A549 (cell line): ENCODE measurements at regions not wholly inside any gene's neighbourhood (a gene's known extent, or its start where the extent isn't known, plus 50 kb on each side); places are given as distances from the start of the nearest gene placed in this dataset.

Source experiments
- ATAC-seq, 2 experiments: fragments of 200-7000 bp in 1 of 2; fragments of >200 bp in 1 of 2; cut with Nextera tagmentation in 1 of 2; cut with Tn5 transposase in 1 of 2; 3 replicates each; pipeline versions ENCODE4 v1.8.0 to v1.9.1; 2018 to 2020; ENCODE audit warnings: mild to moderate bottlenecking in 1 of 2, moderate library complexity in 1 of 2
- CTCF ChIA-PET: fragments of 300-600 bp; sonication (Branson Sonifier 250); formaldehyde crosslinking; extraction: SDS; loops from one replicate; lab custom pipeline; 2021; ENCODE audit warnings: antibody characterized with exemption, inconsistent platforms; lab: Yijun Ruan, JAX
- POLR2A ChIA-PET: fragments of 350-600 bp; formaldehyde crosslinking; extraction: SDS; loops from one replicate; lab custom pipeline; 2021; ENCODE audit warnings: antibody characterized with exemption, inconsistent platforms; lab: Yijun Ruan, JAX
- DNase-seq, 2 experiments: peaks; one replicate each; pipeline versions ENCODE4 v3.0.0 to v3.0.0-alpha.2; 2011 to 2016; ENCODE audit warnings: low read depth in 1 of 2, low spot score in 1 of 2
- FAIRE-seq: peaks from 2 replicates; lab custom pipeline; 2011; peaks lifted over from hg19 to GRCh38; lab: Jason Lieb, UNC
- H3K27ac ChIP-seq, 2 experiments: fragments of >200 bp; sonication (Bioruptor Twin); formaldehyde crosslinking; 3 replicates each; pipeline ENCODE4 v1.5.1; 2016 to 2017
- H3K4me1 ChIP-seq: fragments of >200 bp; sonication (Bioruptor Twin); formaldehyde crosslinking; 3 replicates; pipeline ENCODE4 v1.6.1; 2016
- H3K4me2 ChIP-seq: fragments of >200 bp; sonication (Bioruptor Twin); formaldehyde crosslinking; 3 replicates; pipeline ENCODE4 v1.6.1; 2016
- H3K4me3 ChIP-seq: fragments of >200 bp; sonication (Bioruptor Twin); formaldehyde crosslinking; 3 replicates; pipeline ENCODE4 v1.5.1; 2016
- H3K9me3 ChIP-seq: fragments of >200 bp; sonication (Bioruptor Twin); formaldehyde crosslinking; 3 replicates; pipeline ENCODE4 v1.6.1; 2016
- CEBPB ChIP-seq, 2 experiments: fragments of >200 bp in 1 of 2; sonication (Bioruptor Twin) in 1 of 2; formaldehyde crosslinking in 1 of 2; IDR thresholded peaks; 2 replicates each; pipeline ENCODE4 v1.6.1; 2012 to 2016
- CHD2 ChIP-seq: fragments of 150-350 bp; IDR thresholded peaks from 2 replicates; pipeline ENCODE4 v1.6.1; 2014; ENCODE audit warnings: low read length; ENCODE audit not compliant: partially characterized antibody
- CHD4 ChIP-seq: fragments of 200-600 bp; sonication (generic); IDR thresholded peaks from 2 replicates; pipeline ENCODE4 v1.6.1; 2016; ENCODE audit warnings: antibody characterized with exemption, mild to moderate bottlenecking, borderline replicate concordance
- EP300 ChIP-seq, 2 experiments: fragments of >200 bp; sonication (Bioruptor Twin); formaldehyde crosslinking; IDR thresholded peaks; 2 replicates in 1 of 2; 3 replicates in 1 of 2; pipeline ENCODE4 v1.6.1; 2016 to 2017
- ESRRA ChIP-seq: fragments of 150-350 bp; IDR thresholded peaks from 2 replicates; pipeline ENCODE4 v1.6.1; 2014; ENCODE audit warnings: mild to moderate bottlenecking, low read length, borderline replicate concordance
- FOSB ChIP-seq: fragments of 250-450 bp; sonication (Bioruptor Pico); IDR thresholded peaks from 2 replicates; pipeline ENCODE4 v1.5.0; 2020; ENCODE audit warnings: mild to moderate bottlenecking, moderate library complexity
- HDAC2 ChIP-seq: fragments of 200-600 bp; sonication (generic); IDR thresholded peaks from 2 replicates; pipeline ENCODE4 v1.6.1; 2016
- HOXB5 ChIP-seq: fragments of 250-450 bp; sonication (Bioruptor Pico); IDR thresholded peaks from 2 replicates; pipeline ENCODE4 v1.5.0; 2020; ENCODE audit warnings: mild to moderate bottlenecking, moderate library complexity
- MAFK ChIP-seq: fragments of 450-650 bp; IDR thresholded peaks from 2 replicates; pipeline ENCODE4 v1.6.1; 2014; ENCODE audit not compliant: partially characterized antibody
- MYC ChIP-seq: IDR thresholded peaks from 2 replicates; pipeline ENCODE4 v1.6.1; 2012; ENCODE audit warnings: mild to moderate bottlenecking, inconsistent platforms, low read length, improper control_type of control experiment, borderline replicate concordance
- NPAS2 ChIP-seq: fragments of 250-450 bp; sonication (Bioruptor Pico); IDR thresholded peaks from 2 replicates; pipeline ENCODE4 v1.8.0; 2022; ENCODE audit warnings: mild to moderate bottlenecking, moderate library complexity, borderline replicate concordance
- RAD21 ChIP-seq, 2 experiments: fragments of >200 bp in 1 of 2; sonication (Bioruptor Twin) in 1 of 2; formaldehyde crosslinking in 1 of 2; IDR thresholded peaks in 1 of 2; conservative IDR thresholded peaks in 1 of 2; 2 replicates in 1 of 2; 3 replicates in 1 of 2; pipeline ENCODE4 v1.6.1; 2012 to 2018; ENCODE audit warnings: inconsistent platforms in 1 of 2
- RARB ChIP-seq: fragments of 250-450 bp; sonication (Bioruptor Pico); IDR thresholded peaks from 2 replicates; pipeline ENCODE4 v1.8.0; 2021; ENCODE audit warnings: mild to moderate bottlenecking, moderate library complexity
- RNF2 ChIP-seq: fragments of 200-600 bp; sonication (generic); IDR thresholded peaks from 2 replicates; pipeline ENCODE4 v1.6.1; 2016; ENCODE audit warnings: low read depth, mild to moderate bottlenecking, antibody characterized with exemption, moderate library complexity, borderline replicate concordance
- SREBF2 ChIP-seq: fragments of 450-650 bp; IDR thresholded peaks from 2 replicates; pipeline ENCODE4 v1.6.1; 2014; ENCODE audit warnings: mild to moderate bottlenecking, moderate library complexity
- ZFP36 ChIP-seq: fragments of 450-650 bp; IDR thresholded peaks from 2 replicates; pipeline ENCODE4 v1.6.1; 2014; ENCODE audit warnings: borderline replicate concordance; ENCODE audit not compliant: partially characterized antibody
- WGBS: methylation state at CpG from one replicate; pipeline ENCODE4 v1.1.6; 2017; ENCODE audit errors: missing lambda C conversion rate; 5-methylcytosine and 5-hydroxymethylcytosine counted together
- TF ChIP-seq, protein P1 (sequence below): fragments of 450-650 bp; IDR thresholded peaks from 2 replicates; pipeline ENCODE4 v1.6.1; 2014; ENCODE audit warnings: antibody characterized with exemption
- TF ChIP-seq, protein P2 (sequence below): fragments of >200 bp; sonication (Bioruptor Twin); formaldehyde crosslinking; IDR thresholded peaks from 3 replicates; pipeline ENCODE4 v1.5.1; 2016
- TF ChIP-seq, protein P3 (sequence below): fragments of 150-350 bp; IDR thresholded peaks from 2 replicates; pipeline ENCODE4 v1.6.1; 2014; ENCODE audit warnings: low read depth, mild to moderate bottlenecking, low read length
- TF ChIP-seq, protein P4 (sequence below): fragments of >200 bp; sonication (Bioruptor Twin); formaldehyde crosslinking; IDR thresholded peaks from 2 replicates; pipeline ENCODE4 v1.6.1; 2016
- TF ChIP-seq, protein P5 (sequence below): fragments of 250-450 bp; sonication (Bioruptor Pico); IDR thresholded peaks from 2 replicates; pipeline ENCODE4 v1.5.0; 2021; ENCODE audit warnings: mild to moderate bottlenecking, moderate library complexity, borderline replicate concordance
- TF ChIP-seq, protein P6 (sequence below): fragments of 250-450 bp; sonication (Bioruptor Pico); IDR thresholded peaks from 2 replicates; pipeline ENCODE4 v1.5.0; 2020; ENCODE audit warnings: low read depth, mild to moderate bottlenecking, moderate library complexity

DNA sequence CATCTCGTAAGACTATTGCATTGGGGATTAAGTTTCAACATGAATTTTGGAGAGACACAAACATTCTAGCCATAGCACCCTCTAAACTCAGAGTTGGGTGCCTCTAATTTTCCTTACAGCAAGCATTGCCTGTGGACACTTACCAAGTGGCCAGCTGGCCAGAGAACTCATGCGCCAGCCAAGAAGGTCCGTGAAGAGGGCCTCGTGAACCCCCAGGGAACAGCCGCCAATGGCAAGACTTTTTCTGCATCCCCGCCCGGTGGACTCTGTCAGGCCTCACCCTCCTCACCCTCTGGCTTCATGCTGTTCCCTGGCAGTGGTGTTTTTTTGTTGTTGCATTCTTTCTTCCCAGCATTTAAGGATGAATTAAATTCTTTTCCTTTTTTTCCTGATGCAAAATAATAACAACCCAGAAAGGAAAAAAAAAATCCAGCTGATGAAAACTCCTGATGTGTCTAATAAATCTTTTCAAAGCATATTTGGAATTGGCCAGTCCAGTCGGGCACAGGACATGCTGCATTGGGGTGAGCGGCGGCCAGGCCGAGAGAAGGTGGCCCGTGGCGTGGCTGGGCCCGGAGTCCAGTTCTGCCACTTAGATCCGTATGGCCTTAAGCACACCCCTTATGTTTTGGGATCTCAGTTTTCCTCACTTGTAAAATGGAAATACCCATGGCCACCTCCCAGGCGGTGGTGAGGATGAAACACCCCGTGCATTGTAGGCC is 191.9 kb upstream of the DIO3 start:
- TF ChIP-seq RAD21 (conservative IDR thresholded peaks at IDR 0.05 in 1 of 2, IDR thresholded peaks at IDR 0.05 in 1 of 2) (no peak), MYC (no peak), MAFK (no peak), EP300 (IDR thresholded peaks at IDR 0.05) (no peak), ZFP36 (no peak), SREBF2 (no peak), RARB (CRISPR knock-in tag) (no peak), ESRRA (no peak), CEBPB (IDR thresholded peaks at IDR 0.05) (no peak)
- TF ChIP-seq, protein P1, sequence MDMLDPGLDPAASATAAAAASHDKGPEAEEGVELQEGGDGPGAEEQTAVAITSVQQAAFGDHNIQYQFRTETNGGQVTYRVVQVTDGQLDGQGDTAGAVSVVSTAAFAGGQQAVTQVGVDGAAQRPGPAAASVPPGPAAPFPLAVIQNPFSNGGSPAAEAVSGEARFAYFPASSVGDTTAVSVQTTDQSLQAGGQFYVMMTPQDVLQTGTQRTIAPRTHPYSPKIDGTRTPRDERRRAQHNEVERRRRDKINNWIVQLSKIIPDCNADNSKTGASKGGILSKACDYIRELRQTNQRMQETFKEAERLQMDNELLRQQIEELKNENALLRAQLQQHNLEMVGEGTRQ, result no peak
- TF ChIP-seq, protein P2, sequence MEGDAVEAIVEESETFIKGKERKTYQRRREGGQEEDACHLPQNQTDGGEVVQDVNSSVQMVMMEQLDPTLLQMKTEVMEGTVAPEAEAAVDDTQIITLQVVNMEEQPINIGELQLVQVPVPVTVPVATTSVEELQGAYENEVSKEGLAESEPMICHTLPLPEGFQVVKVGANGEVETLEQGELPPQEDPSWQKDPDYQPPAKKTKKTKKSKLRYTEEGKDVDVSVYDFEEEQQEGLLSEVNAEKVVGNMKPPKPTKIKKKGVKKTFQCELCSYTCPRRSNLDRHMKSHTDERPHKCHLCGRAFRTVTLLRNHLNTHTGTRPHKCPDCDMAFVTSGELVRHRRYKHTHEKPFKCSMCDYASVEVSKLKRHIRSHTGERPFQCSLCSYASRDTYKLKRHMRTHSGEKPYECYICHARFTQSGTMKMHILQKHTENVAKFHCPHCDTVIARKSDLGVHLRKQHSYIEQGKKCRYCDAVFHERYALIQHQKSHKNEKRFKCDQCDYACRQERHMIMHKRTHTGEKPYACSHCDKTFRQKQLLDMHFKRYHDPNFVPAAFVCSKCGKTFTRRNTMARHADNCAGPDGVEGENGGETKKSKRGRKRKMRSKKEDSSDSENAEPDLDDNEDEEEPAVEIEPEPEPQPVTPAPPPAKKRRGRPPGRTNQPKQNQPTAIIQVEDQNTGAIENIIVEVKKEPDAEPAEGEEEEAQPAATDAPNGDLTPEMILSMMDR, result no peak
- TF ChIP-seq, protein P3, sequence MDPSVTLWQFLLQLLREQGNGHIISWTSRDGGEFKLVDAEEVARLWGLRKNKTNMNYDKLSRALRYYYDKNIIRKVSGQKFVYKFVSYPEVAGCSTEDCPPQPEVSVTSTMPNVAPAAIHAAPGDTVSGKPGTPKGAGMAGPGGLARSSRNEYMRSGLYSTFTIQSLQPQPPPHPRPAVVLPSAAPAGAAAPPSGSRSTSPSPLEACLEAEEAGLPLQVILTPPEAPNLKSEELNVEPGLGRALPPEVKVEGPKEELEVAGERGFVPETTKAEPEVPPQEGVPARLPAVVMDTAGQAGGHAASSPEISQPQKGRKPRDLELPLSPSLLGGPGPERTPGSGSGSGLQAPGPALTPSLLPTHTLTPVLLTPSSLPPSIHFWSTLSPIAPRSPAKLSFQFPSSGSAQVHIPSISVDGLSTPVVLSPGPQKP, result no peak
- Histone ChIP-seq H3K4me2 (no peak overlapping the region), H3K4me3 (no peak overlapping the region), H3K4me1 (no peaks in the 10 kb centered on the region), H3K9me3 (no peaks in the 10 kb centered on the region), H3K27ac (no peak overlapping the region)
- ATAC-seq, result no peak
- CTCF ChIA-PET, result no interaction called here
- POLR2A ChIA-PET, result no interaction called here
- DNase-seq, result no peak
- 91% methylated on average over 17 of the region's 17 CpGs for WGBS
- no peak for FAIRE-seq

DNA sequence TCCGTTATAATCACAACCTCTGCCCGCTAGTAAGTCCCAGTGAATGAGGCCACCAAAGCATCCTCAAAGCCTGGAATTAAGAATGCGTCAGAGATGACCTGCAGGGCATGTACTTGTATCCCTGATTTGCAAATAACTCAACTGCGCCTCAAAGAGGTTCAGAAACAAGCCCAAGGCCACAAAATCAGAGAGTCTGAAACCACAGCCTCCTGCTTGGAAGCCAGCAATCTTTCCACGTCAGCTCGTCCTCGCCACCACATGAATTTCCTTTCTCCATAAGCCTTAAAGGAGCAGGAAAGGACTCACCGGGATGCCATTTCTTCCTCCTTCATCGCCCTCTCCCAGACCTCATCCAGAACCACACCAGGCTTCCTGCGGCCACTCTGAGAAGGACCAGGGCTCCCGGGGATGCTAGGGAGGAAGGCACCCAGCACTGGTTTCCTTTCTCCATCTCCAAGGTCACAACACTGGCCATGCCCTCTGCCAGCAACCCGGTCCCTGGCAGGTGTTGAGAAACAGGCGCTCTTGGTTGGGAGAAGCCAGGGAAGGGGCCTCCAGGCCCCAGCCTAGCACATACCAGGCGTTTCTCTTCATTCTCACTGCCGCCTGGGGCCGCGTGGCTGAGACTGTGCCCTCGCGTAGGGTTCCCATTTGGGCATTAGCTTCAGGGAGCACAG is 191.2 kb upstream of the DIO3 start:
- Histone ChIP-seq H3K9me3 (no peaks in the 10 kb centered on the region), H3K4me2 (no peak overlapping the region), H3K27ac (no peak overlapping the region), H3K4me3 (no peak overlapping the region), H3K4me1 (no peaks in the 10 kb centered on the region)
- 85% methylated on average over 19 of the region's 19 CpGs for WGBS
- no peak for FAIRE-seq
- ChIA-PET POLR2A (no interaction called here), CTCF (no interaction called here)
- no peak for DNase-seq
- no peak for ATAC-seq
- TF ChIP-seq CHD4, result no peak
- TF ChIP-seq, protein P4, sequence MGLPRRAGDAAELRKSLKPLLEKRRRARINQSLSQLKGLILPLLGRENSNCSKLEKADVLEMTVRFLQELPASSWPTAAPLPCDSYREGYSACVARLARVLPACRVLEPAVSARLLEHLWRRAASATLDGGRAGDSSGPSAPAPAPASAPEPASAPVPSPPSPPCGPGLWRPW, result no peak

DNA sequence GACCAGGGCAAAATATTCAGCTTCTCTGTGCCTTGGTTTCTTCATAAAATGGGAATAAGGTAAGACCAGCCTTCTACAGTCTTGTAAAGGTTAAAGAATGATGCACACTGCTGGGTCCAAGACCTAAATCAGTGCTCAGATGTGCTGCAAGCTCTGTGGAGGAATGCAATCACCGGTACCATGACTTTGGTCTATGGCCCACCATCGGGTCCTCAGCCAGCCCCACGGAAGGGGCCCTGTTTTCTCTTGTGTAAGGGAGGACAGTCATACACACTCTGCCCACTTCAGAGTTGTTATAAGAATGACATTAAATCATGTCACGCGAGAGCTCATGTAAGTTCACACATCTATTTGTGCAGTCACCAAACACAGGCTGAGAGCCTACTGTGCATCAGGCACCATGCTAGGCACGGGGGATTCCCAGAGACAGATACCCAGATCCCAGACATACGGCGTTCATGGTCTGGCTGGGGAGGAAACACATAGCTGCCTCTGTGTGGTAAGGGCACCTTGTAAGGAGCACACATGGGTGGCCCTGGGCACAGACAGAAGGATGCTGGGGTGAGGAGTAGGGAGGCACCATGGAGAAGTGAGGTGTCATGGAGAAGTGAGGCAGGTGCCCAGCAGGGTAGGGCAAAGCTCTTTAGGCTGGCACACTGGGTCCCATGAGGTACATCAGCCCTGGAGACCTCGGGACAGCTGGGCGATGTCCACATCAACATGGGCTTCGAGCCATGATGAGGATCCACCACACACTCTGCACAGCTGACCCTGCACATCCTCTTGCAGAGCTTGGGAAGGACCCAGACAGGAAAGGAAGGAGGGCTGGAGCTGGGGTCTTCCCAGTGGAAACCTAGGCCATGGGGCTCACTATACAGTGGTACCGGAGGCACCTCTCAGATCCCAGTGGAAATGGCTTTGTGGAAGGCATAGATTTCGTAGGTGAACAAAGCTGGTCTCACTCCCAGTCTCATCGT is 190.4 kb upstream of the DIO3 start:
- H3K9me3 ChIP-seq, result no peaks in the 10 kb centered on the region
- FAIRE-seq (no peak), DNase-seq (no peak), ATAC-seq (no peak)
- TF ChIP-seq, protein P5, sequence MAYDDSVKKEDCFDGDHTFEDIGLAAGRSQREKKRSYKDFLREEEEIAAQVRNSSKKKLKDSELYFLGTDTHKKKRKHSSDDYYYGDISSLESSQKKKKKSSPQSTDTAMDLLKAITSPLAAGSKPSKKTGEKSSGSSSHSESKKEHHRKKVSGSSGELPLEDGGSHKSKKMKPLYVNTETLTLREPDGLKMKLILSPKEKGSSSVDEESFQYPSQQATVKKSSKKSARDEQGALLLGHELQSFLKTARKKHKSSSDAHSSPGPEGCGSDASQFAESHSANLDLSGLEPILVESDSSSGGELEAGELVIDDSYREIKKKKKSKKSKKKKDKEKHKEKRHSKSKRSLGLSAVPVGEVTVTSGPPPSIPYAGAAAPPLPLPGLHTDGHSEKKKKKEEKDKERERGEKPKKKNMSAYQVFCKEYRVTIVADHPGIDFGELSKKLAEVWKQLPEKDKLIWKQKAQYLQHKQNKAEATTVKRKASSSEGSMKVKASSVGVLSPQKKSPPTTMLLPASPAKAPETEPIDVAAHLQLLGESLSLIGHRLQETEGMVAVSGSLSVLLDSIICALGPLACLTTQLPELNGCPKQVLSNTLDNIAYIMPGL (CRISPR knock-in tag), result no peak
- TF ChIP-seq EP300 (IDR thresholded peaks at IDR 0.05), result no peak
- TF ChIP-seq NPAS2 (CRISPR knock-in tag), result no peak
- TF ChIP-seq CEBPB (IDR thresholded peaks at IDR 0.05), result no peak
- no peak for TF ChIP-seq FOSB
- TF ChIP-seq CHD4, result no peak
- TF ChIP-seq HOXB5 (CRISPR knock-in tag), result no peak
- no peak for TF ChIP-seq MAFK
- TF ChIP-seq, protein P6, sequence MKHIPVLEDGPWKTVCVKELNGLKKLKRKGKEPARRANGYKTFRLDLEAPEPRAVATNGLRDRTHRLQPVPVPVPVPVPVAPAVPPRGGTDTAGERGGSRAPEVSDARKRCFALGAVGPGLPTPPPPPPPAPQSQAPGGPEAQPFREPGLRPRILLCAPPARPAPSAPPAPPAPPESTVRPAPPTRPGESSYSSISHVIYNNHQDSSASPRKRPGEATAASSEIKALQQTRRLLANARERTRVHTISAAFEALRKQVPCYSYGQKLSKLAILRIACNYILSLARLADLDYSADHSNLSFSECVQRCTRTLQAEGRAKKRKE (CRISPR knock-in tag), result no peak
- no peak for TF ChIP-seq RNF2
- no peak for TF ChIP-seq CHD2
- TF ChIP-seq SREBF2, result no peak
- no peak for TF ChIP-seq ZFP36
- no peak for TF ChIP-seq HDAC2
- no peak overlapping the region for H3K4me2 ChIP-seq
- ChIA-PET CTCF (interaction anchor here (1.2 kb wide), 1 partner anchor 135 kb away, joined by 3 read pairs; no protein-coding TSS in a partner anchor), POLR2A (no interaction called here)
- 73% methylated on average over 14 of the region's 14 CpGs for WGBS
- H3K4me3 ChIP-seq, result no peak overlapping the region
- no peak overlapping the region for H3K27ac ChIP-seq
- H3K4me1 ChIP-seq, result no peaks in the 10 kb centered on the region
